ENCODE measurements at regions not wholly inside any gene's neighbourhood (a gene's known extent, or its start where the extent isn't known, plus 50 kb on each side); places are given as distances from the start of the nearest gene placed in this dataset.

DNA sequence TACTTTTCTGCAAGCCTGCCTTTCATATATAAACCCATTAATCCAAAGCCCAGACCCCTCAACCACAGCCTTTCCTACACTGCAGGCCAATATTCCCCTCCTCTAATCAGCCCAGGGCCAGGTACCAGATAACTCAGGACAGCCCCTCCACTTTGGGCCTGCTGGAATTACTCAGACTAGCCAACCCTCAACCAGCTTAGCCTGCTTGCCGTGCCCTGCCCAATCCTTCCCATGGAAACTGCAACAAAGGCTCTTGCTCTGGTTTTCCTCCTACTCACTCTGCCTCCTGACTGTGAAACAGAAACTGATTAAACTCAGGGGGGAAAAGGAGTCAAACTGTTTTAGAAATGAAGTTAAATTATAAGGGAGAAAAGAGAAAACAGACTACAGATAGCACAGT, 248.1 kb downstream of the KLF13 start:
- DNase-seq (ENCODE audit: extremely low read depth, low read depth): no peak
- H3K4me3 ChIP-seq (replicated peaks; ENCODE audit: low read depth, low read length): no peak overlapping the region
- TF ChIP-seq, protein P1, sequence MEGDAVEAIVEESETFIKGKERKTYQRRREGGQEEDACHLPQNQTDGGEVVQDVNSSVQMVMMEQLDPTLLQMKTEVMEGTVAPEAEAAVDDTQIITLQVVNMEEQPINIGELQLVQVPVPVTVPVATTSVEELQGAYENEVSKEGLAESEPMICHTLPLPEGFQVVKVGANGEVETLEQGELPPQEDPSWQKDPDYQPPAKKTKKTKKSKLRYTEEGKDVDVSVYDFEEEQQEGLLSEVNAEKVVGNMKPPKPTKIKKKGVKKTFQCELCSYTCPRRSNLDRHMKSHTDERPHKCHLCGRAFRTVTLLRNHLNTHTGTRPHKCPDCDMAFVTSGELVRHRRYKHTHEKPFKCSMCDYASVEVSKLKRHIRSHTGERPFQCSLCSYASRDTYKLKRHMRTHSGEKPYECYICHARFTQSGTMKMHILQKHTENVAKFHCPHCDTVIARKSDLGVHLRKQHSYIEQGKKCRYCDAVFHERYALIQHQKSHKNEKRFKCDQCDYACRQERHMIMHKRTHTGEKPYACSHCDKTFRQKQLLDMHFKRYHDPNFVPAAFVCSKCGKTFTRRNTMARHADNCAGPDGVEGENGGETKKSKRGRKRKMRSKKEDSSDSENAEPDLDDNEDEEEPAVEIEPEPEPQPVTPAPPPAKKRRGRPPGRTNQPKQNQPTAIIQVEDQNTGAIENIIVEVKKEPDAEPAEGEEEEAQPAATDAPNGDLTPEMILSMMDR (IDR thresholded peaks at IDR 0.05; ENCODE audit: low read depth, low read length, missing control alignments): no peak

DNA sequence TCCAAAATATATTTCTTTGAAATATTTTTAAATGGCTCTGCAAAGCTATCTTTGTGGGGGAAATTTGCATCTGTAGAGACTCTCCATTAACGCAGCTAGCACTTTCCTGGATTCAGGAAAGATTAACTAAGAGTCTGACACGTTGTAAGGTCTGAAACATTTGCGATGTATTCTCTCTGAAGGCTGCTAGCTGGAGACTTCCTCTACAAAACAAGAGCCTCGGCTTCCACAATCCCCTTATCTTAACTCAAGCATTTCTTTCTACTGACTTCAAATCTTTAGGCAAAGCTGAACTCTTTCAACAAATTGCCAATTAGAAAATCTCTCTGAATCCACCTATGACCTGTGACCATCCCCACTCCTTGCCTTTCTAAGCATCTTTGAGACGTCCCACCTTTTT, 250.5 kb downstream of the KLF13 start:
- no peak for DNase-seq (ENCODE audit: extremely low read depth, low read depth)
- TF ChIP-seq, protein P1 (IDR thresholded peaks at IDR 0.05; ENCODE audit: low read depth, low read length, missing control alignments): no peak
- H3K4me3 ChIP-seq (replicated peaks; ENCODE audit: low read depth, low read length): no peak overlapping the region

DNA sequence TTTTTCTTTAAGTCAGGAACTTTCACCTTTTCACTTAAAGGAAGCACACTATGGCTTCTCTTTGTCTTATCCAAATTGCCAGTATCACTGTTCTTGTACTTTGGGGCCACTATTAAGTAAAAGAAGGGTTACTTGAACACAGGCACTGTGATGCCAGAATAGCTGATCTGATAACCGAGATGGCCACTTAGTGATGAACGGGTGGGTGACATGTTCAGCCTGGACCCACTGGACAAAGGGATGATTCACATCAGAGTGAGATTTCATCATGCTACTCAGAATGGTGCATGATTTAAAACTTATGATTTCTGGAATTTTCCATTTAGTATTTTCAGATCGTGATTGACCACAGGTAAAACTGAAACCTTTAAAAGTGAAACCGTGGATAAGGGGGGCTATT, 252.6 kb downstream of the KLF13 start:
- no peak overlapping the region for H3K4me3 ChIP-seq (replicated peaks; ENCODE audit: low read depth, low read length)
- TF ChIP-seq, protein P1 (IDR thresholded peaks at IDR 0.05; ENCODE audit: low read depth, low read length, missing control alignments): no peak
- DNase-seq (ENCODE audit: extremely low read depth, low read depth): no peak

DNA sequence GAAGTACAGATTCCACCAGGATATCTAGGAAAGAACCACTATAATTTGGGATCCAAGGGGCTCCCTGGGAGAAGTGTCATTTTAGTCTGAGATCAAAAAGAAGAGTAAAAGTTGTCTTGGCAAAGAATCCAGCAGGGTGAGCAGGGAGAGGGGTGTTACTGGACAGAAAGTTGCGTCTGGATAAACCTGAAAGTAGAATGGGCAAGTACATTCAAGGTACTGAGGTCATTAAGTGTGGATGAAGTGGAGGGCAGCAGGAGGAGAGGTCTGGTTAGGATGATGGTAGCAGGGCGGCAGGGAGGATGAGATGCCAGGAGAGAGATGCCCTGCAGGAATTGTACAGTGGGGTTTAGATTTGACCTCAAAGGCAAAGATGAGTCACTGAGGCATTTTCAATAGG, 253.3 kb downstream of the KLF13 start:
- no peak for DNase-seq (ENCODE audit: extremely low read depth, low read depth)
- TF ChIP-seq, protein P1 (IDR thresholded peaks at IDR 0.05; ENCODE audit: low read depth, low read length, missing control alignments): no peak
- no peak overlapping the region for H3K4me3 ChIP-seq (replicated peaks; ENCODE audit: low read depth, low read length)

DNA sequence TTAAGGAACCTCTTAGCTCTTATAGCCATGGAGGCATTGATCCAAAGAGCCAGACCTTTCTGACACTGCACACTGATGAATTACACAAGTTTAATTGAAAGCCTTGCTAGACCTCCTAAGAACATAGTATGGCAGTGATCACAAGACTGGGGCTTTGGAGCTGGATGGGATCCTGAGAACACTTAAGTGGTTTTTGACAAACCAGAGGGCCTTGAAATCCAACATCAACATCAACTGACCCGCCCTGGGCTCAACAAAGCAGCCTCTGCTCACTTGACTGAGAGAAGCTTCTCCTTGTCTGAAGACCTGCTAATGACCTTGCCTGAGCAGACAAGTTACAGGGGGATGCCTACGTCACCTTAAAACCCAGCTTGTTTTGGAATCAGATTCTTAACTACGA, 257.6 kb downstream of the KLF13 start:
- DNase-seq (ENCODE audit: extremely low read depth, low read depth): no peak
- TF ChIP-seq, protein P1 (IDR thresholded peaks at IDR 0.05; ENCODE audit: low read depth, low read length, missing control alignments): no peak
- no peak overlapping the region for H3K4me3 ChIP-seq (replicated peaks; ENCODE audit: low read depth, low read length)

DNA sequence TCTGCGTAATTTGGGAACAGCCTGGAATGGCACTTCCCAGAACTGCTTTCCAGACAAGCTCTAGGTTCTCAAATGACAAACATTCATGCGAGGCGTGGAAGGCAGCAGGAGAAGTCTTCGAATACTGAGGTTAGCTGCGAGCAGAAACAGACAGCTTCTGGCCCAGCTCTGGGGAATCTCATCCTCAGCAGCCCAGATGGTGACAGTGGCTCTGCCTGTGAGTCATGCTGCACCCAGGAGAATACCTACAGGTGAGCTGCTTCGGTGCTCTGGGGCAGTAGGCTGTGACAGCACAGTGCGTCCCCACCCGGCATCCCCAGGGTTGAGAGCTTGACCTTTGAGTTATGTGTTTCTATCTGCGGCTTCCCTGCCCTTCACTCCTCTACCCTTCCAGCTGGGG, 258.6 kb downstream of the KLF13 start:
- DNase-seq (ENCODE audit: extremely low read depth, low read depth): no peak
- TF ChIP-seq, protein P1 (IDR thresholded peaks at IDR 0.05; ENCODE audit: low read depth, low read length, missing control alignments): no peak
- H3K4me3 ChIP-seq (replicated peaks; ENCODE audit: low read depth, low read length): no peak overlapping the region

DNA sequence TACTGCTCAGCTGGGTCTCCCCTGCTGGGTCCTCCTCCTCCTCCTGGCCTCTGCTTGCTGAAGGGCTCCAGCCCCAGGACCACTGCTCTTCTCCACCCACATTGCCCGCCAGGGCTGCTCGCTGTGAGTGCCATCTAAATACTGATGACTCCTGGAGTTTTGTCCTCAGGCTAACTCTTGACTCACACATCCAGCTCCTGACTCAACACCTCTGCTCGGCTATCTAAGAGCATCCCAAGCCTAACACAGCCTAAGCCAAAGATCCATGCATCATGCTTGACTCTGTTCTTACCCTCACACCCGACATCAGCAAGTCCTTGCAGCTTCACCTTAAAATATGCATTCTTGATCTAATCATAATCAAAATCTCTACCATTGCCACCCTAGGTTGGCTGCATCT, 260.2 kb downstream of the KLF13 start:
- no peak for DNase-seq (ENCODE audit: extremely low read depth, low read depth)
- TF ChIP-seq, protein P1 (IDR thresholded peaks at IDR 0.05; ENCODE audit: low read depth, low read length, missing control alignments): no peak
- no peak overlapping the region for H3K4me3 ChIP-seq (replicated peaks; ENCODE audit: low read depth, low read length)
